HS-27A (cell line): ENCODE measurements at regions not wholly inside any gene's neighbourhood (a gene's known extent, or its start where the extent isn't known, plus 50 kb on each side); places are given as distances from the start of the nearest gene placed in this dataset.

Source experiments
- DNase-seq: peaks from one replicate; pipeline ENCODE4 v3.0.0-alpha.2; 2012; ENCODE audit warnings: low read depth, missing footprints

- no peak for DNase-seq
Observed at GRCh38 chr9:78601957-78602565, 305.1 kb downstream of the PSAT1 start.

GRCh38 chr9:78605041-78606000, 308.4 kb downstream of the PSAT1 start:
- no peak for DNase-seq

GRCh38 chr9:78606001-78606379, 309.1 kb downstream of the PSAT1 start:
- DNase-seq: no peak

- DNase-seq: no peak
Observed at GRCh38 chr9:78607853-78608252, 310.9 kb downstream of the PSAT1 start.

GRCh38 chr9:78609450-78609849, 312.5 kb downstream of the PSAT1 start:
- no peak for DNase-seq

GRCh38 chr9:78612091-78612490, 315.2 kb downstream of the PSAT1 start:
- DNase-seq: no peak

- no peak for DNase-seq
Observed at GRCh38 chr9:78613006-78613405, 316.1 kb downstream of the PSAT1 start.

GRCh38 chr9:78614892-78615291, 318.0 kb downstream of the PSAT1 start:
- no peak for DNase-seq

- no peak for DNase-seq
Observed at GRCh38 chr9:78615372-78615771, 318.4 kb downstream of the PSAT1 start.

- DNase-seq: no peak
Observed at GRCh38 chr9:78618735-78619134, 321.8 kb downstream of the PSAT1 start.

- no peak for DNase-seq
Observed at GRCh38 chr9:78620303-78620702, 323.4 kb downstream of the PSAT1 start.

- no peak for DNase-seq
Observed at GRCh38 chr9:78620764-78621163, 323.8 kb downstream of the PSAT1 start.

GRCh38 chr9:78622126-78622525, 325.2 kb downstream of the PSAT1 start:
- DNase-seq: no peak

- DNase-seq: no peak
Observed at GRCh38 chr9:78626971-78627370, 330.0 kb downstream of the PSAT1 start.

GRCh38 chr9:78630966-78631365, 334.0 kb downstream of the PSAT1 start:
- no peak for DNase-seq

GRCh38 chr9:78640728-78641127, 343.8 kb downstream of the PSAT1 start:
- DNase-seq: no peak

GRCh38 chr9:78644359-78644758, 347.4 kb downstream of the PSAT1 start:
- no peak for DNase-seq

- DNase-seq: no peak
Observed at GRCh38 chr9:78654324-78654723, 357.4 kb downstream of the PSAT1 start.

- no peak for DNase-seq
Observed at GRCh38 chr9:78663369-78663768, 366.4 kb downstream of the PSAT1 start.

GRCh38 chr9:78664370-78664769, 367.4 kb downstream of the PSAT1 start:
- DNase-seq: no peak

GRCh38 chr9:78666818-78667414, 370.0 kb downstream of the PSAT1 start:
- DNase-seq: no peak

GRCh38 chr9:78668148-78668832, 371.4 kb downstream of the PSAT1 start:
- no peak for DNase-seq
